A673 (cell line): ENCODE measurements at regions not wholly inside any gene's neighbourhood (a gene's known extent, or its start where the extent isn't known, plus 50 kb on each side); places are given as distances from the start of the nearest gene placed in this dataset.

ENCODE experiments used
- CTCF ChIP-seq: fragments of 300-800, 200-600 bp; sonication (generic); conservative IDR thresholded peaks from 2 replicates; pipeline ENCODE4 v1.5.1; 2017; ENCODE audit warnings: low read depth, mild to moderate bottlenecking, antibody characterized with exemption, low read length, moderate library complexity, mixed read lengths
- EZH2 ChIP-seq: fragments of 200-600 bp; sonication (generic); IDR thresholded peaks from 2 replicates; pipeline ENCODE4 v1.6.1; 2017; ENCODE audit warnings: borderline replicate concordance, low read depth, mild to moderate bottlenecking, mixed read lengths, antibody characterized with exemption, low read length; ENCODE audit not compliant: poor library complexity, severe bottlenecking

GRCh38 chr1:90274376-90274775 is 279.5 kb downstream of the ZNF326 start:
- TF ChIP-seq EZH2: no peak
- no peak for TF ChIP-seq CTCF
